Mucosa of descending colon (tissue), 3 donors: ENCODE measurements at regions not wholly inside any gene's neighbourhood (a gene's known extent, or its start where the extent isn't known, plus 50 kb on each side); places are given as distances from the start of the nearest gene placed in this dataset.
A peak's percentile ranks its signal among the peaks of the same experiment; 100 is the strongest.

Experiments used
- ATAC-seq: fragments of 200-7000 bp; cut with Tn5 transposase; one replicate; pipeline ENCODE4 v1.9.1; 2020; ENCODE audit warnings: mild to moderate bottlenecking, moderate library complexity
- DNase-seq, 3 donors: peaks; one replicate each; pipeline ENCODE4 v3.0.0-alpha.2; 2020
- H3K36me3 ChIP-seq: fragments of 200-600 bp; one replicate; pipeline ENCODE4 v1.8.0; 2021; ENCODE audit warnings: low read depth, mild to moderate bottlenecking
- H3K4me1 ChIP-seq: fragments of 200-600 bp; one replicate; pipeline ENCODE4 v1.8.0; 2021; ENCODE audit warnings: low read depth, mild to moderate bottlenecking
- H3K4me3 ChIP-seq: fragments of 200-600 bp; one replicate; pipeline ENCODE4 v1.8.0; 2021; ENCODE audit warnings: mild to moderate bottlenecking
- H3K9me3 ChIP-seq: fragments of 200-600 bp; one replicate; pipeline ENCODE4 v1.8.0; 2021; ENCODE audit warnings: mild to moderate bottlenecking
- intact Hi-C, 2 donors: fragments of 100-400 bp; cut with DNase I in 1 of 2; cut with micrococcal nuclease in 1 of 2; formaldehyde crosslinking; loops; one replicate each; pipeline versions ENCODE4 v1.11.0 to v1.11.1; 2022; cut with DNase I, micrococcal nuclease
- TF ChIP-seq, protein P1 (sequence below): fragments of 200-600 bp; IDR thresholded peaks from one replicate; pipeline ENCODE4 v1.8.0; 2022; ENCODE audit warnings: antibody characterized with exemption, mild to moderate bottlenecking
- donor health status: DM: no; HTN: no; CAD: no; lungs with moderate emphysema.
- donor health status: DM: no; HTN: no; CAD: no.
- donor health status: DM: no; HTN: yes; CAD: no.

DNA sequence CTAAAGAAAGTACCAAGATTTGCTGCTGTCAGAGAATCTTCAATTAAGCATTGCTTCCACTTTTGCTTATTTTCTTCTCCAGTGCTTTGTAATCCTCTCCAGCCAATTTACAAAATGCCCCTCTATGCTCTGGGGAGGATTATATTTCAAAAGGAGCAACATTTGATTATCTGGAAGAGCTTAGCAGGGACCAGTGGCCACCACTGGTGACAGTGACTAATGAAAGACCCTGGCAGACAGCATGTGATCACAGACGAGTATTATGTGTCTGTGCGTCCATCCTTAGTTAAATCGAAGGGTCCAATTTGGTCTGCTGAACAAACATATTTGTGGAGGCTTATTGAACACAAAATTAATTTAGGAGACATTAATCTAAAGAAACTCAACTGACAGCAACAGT is 152.6 kb downstream of the ZNF621 start:
- intact Hi-C loops: no loop called here
- TF ChIP-seq, protein P1, sequence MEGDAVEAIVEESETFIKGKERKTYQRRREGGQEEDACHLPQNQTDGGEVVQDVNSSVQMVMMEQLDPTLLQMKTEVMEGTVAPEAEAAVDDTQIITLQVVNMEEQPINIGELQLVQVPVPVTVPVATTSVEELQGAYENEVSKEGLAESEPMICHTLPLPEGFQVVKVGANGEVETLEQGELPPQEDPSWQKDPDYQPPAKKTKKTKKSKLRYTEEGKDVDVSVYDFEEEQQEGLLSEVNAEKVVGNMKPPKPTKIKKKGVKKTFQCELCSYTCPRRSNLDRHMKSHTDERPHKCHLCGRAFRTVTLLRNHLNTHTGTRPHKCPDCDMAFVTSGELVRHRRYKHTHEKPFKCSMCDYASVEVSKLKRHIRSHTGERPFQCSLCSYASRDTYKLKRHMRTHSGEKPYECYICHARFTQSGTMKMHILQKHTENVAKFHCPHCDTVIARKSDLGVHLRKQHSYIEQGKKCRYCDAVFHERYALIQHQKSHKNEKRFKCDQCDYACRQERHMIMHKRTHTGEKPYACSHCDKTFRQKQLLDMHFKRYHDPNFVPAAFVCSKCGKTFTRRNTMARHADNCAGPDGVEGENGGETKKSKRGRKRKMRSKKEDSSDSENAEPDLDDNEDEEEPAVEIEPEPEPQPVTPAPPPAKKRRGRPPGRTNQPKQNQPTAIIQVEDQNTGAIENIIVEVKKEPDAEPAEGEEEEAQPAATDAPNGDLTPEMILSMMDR: no peak
- no peak overlapping the region for H3K4me3 ChIP-seq
- H3K9me3 ChIP-seq: no peaks in the 10 kb centered on the region
- ATAC-seq: no peak
- H3K4me1 ChIP-seq: no peaks in the 10 kb centered on the region
- H3K36me3 ChIP-seq: no peaks in the 10 kb centered on the region
- DNase-seq: no peak

DNA sequence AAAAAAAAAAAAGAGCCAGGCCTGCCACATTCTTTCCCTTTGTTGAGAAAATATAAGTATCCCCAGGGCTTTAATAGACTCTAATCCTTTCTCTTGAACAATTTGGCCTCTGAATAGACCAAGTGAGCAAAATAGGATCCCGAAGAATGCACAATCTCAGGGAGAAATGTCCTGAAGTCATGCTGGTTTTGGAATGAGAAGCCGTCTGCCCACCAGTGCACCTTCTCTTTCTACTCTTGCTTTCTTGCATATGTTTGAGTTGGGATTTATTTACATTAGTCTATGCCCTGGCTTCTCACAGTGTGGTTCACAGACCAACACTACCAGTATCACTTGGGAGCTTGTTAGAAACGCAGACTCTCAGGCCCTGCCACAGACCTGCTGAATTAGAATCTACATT is 153.0 kb downstream of the ZNF621 start:
- ATAC-seq (no peak), DNase-seq (no peak)
- Histone ChIP-seq H3K9me3 (no peaks in the 10 kb centered on the region), H3K4me3 (no peak overlapping the region), H3K36me3 (no peaks in the 10 kb centered on the region), H3K4me1 (no peaks in the 10 kb centered on the region)
- intact Hi-C loops: no loop called here
- TF ChIP-seq, protein P1: no peak

DNA sequence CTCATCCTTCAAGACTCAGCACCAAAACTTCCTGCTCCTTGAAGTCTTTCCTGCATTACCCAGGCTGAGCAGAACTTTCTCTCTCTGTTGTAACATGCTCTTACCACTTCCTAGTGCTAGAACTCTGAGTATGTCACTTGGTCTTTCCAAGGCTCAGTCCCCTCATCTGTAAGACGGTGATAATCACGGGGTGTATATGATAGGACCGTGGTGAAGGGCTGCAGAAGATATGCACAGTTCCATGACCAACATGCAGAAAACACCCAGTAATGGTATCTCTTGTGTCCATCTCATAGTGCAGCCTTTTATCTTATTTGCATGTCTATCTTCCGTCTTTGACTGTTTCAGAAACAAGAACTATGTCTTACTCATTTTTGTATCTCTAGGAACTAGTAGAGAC is 154.5 kb downstream of the ZNF621 start:
- ATAC-seq: no peak
- Histone ChIP-seq H3K36me3 (no peaks in the 10 kb centered on the region), H3K4me3 (no peak overlapping the region), H3K4me1 (no peaks in the 10 kb centered on the region), H3K9me3 (no peaks in the 10 kb centered on the region)
- DNase-seq: no peak
- intact Hi-C loops: no loop called here
- TF ChIP-seq, protein P1: no peak

DNA sequence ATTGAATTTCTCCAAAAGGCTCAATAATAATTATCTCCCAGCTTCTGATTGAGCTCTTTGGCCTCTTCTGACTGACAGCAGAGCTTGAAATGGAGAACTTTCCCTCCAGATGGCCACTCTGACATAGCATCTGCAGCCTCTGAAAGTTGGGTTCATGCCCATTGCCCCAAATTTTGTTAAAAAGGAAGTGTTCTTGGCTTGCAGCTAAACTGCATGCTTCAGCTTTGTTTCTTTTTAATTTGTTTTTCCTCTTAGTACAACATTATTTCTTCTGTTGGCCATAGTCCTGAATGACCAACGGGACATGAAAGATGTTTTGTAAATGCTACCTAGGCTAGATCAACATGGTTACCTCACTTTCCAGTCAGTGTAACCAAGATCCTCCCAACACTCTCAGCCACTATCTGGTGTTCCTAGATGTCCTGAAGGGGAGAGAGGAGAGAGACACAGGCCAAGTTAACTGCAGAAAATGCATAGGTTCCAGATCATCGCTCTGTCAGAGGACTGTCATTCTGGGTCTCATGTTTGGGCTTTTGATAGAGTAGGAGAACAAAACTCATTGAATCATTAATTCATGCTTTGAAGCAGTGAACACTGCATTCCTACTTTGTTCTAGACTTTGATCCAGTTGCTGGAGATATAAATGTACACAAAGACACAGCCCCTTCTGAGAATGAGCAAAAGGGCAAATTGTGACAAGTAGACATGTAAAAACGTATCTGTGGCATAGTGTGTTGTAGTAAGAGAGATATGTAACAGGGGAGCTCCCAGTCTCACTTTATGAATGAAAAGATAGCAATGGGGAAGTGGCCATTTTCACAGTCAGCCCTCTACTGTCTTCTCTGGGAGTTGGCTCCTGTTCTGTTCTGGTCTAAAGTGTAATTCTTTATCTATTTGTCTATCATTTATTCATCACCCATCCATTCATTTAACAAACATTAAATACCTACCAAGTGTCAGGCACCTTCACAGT is 156.2 kb downstream of the ZNF621 start:
- intact Hi-C loops: no loop called here
- TF ChIP-seq, protein P1: no peak
- H3K9me3 ChIP-seq: no peaks in the 10 kb centered on the region
- H3K4me1 ChIP-seq: no peaks in the 10 kb centered on the region
- H3K36me3 ChIP-seq: no peaks in the 10 kb centered on the region
- ATAC-seq: peak; percentile 25
- no peak for DNase-seq
- H3K4me3 ChIP-seq: no peak overlapping the region

DNA sequence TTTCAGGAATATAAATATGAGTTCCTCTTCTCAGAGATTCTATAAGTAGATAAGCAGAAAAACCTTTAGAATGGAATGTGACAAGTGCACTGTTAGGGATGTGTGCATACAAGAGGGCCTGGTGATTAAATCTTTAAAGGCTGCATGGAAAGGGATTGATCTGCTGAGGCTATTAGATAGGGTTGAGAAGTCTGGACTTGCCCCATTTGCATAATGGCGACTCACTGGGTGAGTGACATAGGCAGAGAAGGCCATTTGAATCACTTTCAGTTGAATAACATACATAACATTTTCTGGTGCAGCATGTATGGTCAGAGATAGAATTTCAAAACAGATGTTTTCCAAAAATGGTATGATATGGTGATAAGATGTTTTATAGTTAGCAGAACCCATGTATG is 156.9 kb downstream of the ZNF621 start:
- no peaks in the 10 kb centered on the region for H3K4me1 ChIP-seq
- H3K36me3 ChIP-seq: no peaks in the 10 kb centered on the region
- DNase-seq: no peak
- no peak overlapping the region for H3K4me3 ChIP-seq
- TF ChIP-seq, protein P1: no peak
- no peaks in the 10 kb centered on the region for H3K9me3 ChIP-seq
- ATAC-seq: no peak
- intact Hi-C loops: no loop called here
